ENCODE measurements at regions not wholly inside any gene's neighbourhood (a gene's known extent, or its start where the extent isn't known, plus 50 kb on each side); places are given as distances from the start of the nearest gene placed in this dataset.
"Not testable (repeated sequence)": the region's sequence is repeated elsewhere in the genome, so short reads cannot be mapped to it uniquely, and the experiment has no call there.

DNA sequence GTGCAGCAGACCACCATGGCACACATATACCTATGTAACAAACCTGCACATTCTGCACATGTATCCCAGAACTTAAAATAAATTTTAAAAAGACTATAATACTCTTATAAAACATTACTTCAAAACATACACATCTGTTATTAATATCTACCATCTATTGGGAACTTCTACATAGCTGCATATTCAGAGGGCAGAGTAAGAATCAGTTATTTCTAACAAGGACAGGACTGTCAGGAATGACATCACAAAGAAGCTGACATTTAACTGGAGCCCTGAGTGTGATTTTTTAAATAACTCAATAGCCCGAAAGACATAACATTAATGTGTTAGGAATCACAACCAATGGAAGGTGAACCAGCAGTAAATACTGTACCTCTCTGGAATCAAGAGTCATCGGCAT lies 276.7 kb upstream of the ECI2 start:
- ATAC-seq (ENCODE audit: low FRiP score) (no peak), DNase-seq (ENCODE audit: low spot score) (no peak)
- TF ChIP-seq, protein P1, sequence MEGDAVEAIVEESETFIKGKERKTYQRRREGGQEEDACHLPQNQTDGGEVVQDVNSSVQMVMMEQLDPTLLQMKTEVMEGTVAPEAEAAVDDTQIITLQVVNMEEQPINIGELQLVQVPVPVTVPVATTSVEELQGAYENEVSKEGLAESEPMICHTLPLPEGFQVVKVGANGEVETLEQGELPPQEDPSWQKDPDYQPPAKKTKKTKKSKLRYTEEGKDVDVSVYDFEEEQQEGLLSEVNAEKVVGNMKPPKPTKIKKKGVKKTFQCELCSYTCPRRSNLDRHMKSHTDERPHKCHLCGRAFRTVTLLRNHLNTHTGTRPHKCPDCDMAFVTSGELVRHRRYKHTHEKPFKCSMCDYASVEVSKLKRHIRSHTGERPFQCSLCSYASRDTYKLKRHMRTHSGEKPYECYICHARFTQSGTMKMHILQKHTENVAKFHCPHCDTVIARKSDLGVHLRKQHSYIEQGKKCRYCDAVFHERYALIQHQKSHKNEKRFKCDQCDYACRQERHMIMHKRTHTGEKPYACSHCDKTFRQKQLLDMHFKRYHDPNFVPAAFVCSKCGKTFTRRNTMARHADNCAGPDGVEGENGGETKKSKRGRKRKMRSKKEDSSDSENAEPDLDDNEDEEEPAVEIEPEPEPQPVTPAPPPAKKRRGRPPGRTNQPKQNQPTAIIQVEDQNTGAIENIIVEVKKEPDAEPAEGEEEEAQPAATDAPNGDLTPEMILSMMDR (IDR thresholded peaks at IDR 0.05) = no peak

DNA sequence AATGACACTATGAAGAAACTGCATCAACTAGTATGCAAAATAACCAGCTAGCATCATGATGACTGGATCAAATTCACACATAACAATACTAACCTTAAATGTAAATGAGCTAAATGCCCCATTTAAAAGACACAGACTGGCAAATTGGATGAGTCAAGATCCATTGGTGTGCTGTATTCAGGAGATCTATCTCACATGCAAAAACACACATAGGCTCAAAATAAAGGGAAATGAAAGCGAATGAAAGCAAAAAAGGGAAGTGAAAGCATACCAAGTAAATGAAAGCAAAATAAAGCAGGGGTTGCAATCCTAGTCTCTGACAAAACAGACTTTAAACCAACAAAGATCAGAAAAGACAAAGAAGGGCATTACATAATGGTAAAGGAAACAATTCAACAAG lies 272.3 kb upstream of the ECI2 start:
- DNase-seq (ENCODE audit: low spot score); ATAC-seq (ENCODE audit: low FRiP score): not testable (repeated sequence)

DNA sequence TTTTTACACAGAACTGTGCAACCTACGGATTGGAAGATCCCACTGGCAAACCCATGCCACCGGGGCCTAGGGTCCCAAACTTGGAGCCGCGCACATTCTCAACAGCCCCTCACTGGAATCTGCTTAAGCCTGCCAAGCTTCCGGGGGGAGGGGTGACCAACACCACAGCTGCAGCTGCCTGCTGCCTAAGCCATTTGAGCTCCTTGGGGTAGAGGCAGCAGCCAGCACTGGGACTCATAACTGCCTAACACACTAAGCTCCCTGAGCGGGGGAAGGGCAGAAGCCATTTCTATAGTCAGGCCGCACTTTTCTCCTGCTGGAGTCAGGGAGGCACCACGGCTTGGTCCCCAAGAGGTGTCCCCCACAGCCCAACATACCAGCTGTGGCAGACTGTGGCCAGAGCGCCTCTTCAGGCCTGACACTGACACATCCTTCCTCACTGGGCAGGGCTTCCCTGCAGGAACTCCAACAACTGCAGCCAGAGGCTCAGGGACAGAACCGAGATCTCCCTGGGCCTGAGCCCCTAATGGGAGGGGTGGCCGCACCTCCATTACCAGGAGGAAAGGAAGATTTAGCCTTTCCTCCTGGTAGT lies 270.3 kb upstream of the ECI2 start:
- no peak for ATAC-seq (ENCODE audit: low FRiP score)
- TF ChIP-seq, protein P1 (IDR thresholded peaks at IDR 0.05) = no peak
- DNase-seq (ENCODE audit: low spot score) = no peak

DNA sequence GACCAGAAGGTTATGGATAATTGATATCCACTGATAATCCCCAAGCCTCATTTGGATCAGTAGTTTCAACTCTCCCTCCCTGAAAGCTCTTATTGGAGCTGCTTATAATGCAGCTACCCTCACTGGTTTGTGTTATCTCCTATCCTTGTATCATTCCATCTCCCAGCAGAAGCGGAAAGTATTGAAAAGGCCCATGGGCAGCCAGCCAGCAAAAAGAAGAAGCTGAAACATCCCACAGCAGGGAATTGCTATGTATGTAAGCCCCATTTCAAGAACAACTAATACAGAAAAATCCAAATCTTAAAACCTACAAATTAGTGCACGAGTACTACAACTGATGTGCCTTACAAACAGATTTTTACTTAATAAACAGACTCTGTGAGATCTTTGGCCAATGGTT lies 269.0 kb upstream of the ECI2 start:
- DNase-seq (ENCODE audit: low spot score) (no peak), ATAC-seq (ENCODE audit: low FRiP score) (no peak)
- TF ChIP-seq, protein P1 (IDR thresholded peaks at IDR 0.05) = no peak

DNA sequence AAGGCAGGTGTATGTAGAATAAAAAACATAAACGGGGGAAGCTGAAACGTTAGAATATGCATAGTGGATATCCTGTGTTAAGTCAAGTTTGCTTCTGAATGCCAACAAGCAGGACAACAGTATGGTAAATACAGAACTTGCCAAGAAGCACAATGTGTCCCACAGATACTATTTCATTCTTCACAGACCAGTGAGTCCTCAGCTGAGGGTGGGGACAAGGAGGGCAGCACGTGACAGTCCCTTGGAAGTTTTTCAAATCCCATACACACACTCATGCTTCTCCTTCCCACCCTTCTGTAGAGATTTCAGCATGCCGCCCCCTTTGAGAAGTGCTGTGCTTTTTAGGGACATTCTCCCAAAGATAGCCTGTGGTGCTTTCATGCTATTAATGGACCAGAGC lies 268.5 kb upstream of the ECI2 start:
- no peak for DNase-seq (ENCODE audit: low spot score)
- no peak for ATAC-seq (ENCODE audit: low FRiP score)
- TF ChIP-seq, protein P1 (IDR thresholded peaks at IDR 0.05) = no peak

DNA sequence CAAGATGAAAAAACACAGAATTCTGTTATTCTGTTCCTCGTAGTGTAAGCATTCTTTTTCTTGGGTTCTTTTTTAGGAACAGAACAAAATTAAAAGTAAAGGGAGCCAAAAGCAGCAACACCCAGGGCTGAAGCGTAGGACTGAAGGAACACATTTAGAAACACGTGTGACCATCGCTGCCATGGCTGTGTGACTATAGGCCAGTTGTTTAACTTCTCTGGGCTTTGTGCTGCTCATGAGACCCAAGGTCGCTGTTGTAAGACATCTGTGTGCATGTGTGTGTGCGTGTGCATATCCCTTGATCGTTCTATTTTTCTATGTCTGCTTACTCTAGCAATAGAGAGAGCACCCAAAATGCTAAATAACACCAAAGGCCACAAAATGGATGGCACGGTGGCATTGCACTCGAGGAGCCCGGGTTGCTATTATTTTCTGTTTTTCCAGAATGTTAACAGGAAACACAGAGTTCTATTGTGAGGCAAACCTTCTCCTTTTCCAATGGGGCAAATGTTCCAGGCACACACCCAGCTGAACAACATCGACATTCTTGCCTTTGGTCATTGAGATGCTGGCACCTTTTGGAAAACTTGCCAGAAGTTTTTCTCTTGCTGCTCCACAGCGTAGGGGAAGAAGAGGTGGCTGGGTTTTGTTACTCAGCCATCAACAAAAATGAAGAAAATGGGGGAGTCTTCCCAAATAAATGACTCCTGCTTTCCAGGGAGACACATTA lies 267.8 kb upstream of the ECI2 start:
- TF ChIP-seq, protein P1 (IDR thresholded peaks at IDR 0.05) = no peak
- no peak for ATAC-seq (ENCODE audit: low FRiP score)

DNA sequence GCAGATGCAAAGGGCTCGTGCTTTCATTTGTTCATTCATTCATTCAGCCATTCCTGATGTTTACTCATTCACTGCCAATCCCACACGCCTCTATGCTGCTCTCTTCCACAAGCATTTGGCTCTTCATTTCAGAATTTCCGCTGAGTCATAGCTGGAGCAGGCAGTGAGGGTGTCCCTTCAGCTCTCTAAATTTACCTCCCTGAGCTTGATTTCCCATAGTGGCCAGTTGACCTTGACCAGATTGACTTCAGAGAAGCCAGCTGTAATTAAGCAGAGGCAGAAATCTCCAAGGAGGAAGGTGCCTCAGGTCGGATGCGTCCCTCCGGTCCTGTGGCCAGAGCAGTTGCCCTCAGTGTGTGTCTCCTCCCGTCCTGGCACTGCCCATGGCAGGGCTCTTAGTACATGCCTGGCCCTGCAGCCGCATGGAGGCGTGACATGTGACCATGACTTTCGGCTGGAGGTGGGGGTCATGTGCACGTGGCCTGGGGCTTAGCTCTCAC lies 267.2 kb upstream of the ECI2 start:
- DNase-seq (ENCODE audit: low spot score) (no peak), ATAC-seq (ENCODE audit: low FRiP score) (peak; percentile 37)
- TF ChIP-seq, protein P1 (IDR thresholded peaks at IDR 0.05) = no peak

More for the DNA sequence above, 267.8 kb upstream of the ECI2 start:
- no peak for DNase-seq (ENCODE audit: low spot score)
